ENCODE measurements at regions not wholly inside any gene's neighbourhood (a gene's known extent, or its start where the extent isn't known, plus 50 kb on each side); places are given as distances from the start of the nearest gene placed in this dataset.

DNA sequence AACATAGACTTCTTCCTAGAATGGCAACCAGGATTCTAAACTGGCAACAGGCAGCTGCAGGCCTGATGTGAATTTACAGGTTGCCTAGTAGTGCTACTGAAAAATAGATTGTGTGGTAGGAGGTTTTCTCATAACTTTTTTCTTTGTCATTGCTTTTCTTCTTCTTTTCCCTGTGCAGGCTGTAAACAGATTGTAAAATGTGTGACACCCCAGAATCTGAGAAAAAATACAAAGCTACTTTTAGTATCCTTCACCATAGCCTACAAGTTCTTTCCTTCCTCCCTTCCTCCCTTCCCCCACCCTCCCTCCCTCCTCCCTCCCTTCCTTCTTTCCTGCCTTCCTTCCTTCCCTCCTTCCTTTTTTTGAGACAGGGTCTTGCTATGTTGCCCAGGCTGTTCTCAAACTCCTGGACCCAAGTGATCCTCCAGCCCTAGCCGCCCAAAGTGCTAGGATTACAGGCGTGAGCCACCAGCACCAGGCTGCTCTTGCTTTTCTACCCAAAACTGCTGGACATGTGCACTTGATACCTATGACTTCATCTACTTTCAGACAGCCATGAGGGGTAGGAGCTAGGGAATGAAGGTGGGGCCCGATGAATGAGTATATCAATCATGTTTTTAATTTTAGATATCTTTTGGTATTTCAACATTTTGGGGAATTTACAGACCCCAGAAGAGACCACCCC is 114.2 kb upstream of the EEA1 start:
- no peak for DNase-seq (ENCODE audit: low spot score)

DNA sequence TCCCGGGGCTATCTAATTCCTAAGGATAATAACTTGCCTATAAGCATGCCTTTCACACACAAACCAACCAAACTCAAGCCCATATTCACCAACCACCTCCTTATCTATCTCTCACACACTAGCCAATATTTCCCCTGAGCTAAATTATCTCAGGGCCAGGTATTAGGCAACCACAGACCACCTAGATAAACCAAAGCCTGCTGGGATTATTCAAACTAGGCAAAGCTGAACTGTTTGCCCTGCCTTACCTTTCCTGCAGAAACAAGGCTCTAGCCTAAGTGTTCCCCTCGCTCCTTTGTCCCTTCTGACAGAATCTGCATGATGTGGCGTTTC is 114.7 kb upstream of the EEA1 start:
- no peak for DNase-seq (ENCODE audit: low spot score)

DNA sequence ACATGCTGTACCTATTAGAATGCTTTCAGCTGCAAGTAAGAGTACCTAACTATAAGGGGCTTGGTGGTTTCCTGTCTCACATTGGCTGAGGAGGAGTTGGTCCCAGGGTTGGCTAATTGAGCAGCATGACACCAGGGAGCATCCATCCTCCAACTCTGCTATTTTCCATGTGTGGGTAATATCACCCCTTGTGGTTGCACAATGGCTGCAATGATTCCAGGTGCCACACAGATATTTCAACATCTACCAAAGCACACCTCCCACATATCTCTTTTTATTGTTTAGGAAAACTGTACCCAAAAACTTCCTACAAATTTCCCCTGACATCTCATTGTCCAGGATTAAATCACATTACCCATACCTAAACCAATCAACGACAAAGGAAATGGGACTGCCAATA is 118.0 kb upstream of the EEA1 start:
- DNase-seq (ENCODE audit: low spot score): no peak

DNA sequence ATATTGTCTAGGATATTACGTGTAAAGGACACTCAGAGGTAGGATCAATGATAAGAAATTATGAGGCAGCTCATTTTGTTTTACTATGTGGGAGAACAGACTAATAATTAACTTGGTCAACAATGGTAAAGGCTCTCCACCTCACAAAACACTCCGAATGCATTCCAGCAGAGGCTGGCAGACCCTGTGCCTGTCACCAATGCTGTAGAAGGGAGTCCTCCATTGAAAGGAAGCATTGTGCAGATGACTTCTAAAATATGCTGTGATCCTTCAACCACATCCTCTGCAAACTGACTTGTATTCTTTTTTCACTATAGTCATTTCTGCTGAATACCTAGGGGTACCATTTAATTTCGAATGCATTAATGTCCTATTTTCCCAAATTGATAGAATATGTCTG is 119.6 kb upstream of the EEA1 start:
- DNase-seq (ENCODE audit: low spot score): no peak

DNA sequence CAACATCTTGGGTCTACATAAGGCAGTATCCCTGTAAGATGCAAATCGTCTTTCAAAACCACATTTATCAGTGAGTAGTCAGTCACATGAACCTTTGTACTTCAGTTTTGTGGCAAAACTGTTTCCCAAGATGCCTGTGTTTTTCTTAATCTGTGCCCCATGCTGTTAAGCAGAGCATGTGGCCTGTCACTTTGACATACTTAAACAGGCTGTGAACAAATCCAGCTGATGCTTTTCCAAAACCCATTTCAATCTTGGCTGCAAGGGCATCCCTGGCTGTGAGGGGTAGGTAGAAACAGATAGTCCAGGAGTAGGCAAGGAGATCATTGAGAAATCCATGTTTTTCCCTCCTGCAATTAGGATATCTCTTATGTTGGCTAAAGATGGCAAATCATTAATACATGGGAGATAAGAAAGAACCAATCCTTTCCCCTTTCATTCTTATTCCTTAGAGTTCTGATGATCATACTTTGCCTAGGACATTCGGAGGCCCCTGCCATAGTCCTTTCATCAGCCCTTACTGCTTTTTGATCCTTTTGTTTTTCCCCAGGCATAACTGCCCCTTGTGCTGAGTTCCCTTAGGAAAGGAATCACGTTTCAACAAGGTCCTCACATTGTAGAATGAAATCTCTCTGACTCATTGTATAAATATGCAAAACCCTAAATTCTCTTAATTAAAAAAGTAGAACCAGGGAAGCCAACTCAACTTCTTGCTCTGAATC is 121.1 kb upstream of the EEA1 start:
- no peak for DNase-seq (ENCODE audit: low spot score)

DNA sequence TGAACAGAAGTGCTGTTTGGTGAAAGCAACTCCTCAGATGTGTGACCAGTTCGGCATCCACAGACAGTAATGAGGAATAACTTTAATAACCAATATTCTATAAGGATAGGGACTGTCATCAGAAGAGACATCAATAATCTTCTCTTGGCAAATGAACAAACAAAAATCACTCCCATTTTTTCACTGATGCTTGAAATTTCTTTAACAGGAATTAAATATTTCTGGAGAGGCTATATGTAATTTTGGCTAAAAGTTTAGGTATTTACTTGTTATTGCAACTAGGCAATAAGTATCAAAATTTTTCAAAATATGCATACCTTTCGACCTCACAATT is 121.6 kb upstream of the EEA1 start:
- DNase-seq (ENCODE audit: low spot score): no peak

- DNase-seq (ENCODE audit: low spot score): no peak
Observed at GRCh38 chr12:93054021-93054420, 124.9 kb upstream of the EEA1 start.

DNA sequence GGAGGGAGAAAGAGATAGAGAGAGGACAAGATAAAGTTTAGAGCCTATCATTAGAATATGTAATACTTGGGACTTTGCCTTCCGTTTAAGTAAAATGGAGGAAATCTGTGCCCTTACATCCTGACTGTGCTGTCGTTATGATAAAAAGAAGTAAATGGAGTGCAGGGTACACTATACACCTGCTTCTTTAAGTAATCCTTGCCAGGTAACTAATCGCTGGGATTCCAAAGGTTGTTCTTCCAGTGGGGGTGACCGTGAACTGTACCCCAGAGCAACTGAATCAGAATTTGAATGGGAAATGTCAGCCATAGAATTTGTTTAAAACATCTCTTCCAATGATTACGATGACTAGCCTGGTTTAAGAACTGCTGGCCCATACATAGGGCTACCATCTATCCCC is 126.1 kb upstream of the EEA1 start:
- DNase-seq (ENCODE audit: low spot score): no peak

- DNase-seq (ENCODE audit: low spot score): no peak
Observed at GRCh38 chr12:93056971-93057535, 128.0 kb upstream of the EEA1 start.

- DNase-seq (ENCODE audit: low spot score): no peak
Observed at GRCh38 chr12:93058280-93058679, 129.2 kb upstream of the EEA1 start.

- no peak for DNase-seq (ENCODE audit: low spot score)
Observed at GRCh38 chr12:93059288-93059687, 130.2 kb upstream of the EEA1 start.

DNA sequence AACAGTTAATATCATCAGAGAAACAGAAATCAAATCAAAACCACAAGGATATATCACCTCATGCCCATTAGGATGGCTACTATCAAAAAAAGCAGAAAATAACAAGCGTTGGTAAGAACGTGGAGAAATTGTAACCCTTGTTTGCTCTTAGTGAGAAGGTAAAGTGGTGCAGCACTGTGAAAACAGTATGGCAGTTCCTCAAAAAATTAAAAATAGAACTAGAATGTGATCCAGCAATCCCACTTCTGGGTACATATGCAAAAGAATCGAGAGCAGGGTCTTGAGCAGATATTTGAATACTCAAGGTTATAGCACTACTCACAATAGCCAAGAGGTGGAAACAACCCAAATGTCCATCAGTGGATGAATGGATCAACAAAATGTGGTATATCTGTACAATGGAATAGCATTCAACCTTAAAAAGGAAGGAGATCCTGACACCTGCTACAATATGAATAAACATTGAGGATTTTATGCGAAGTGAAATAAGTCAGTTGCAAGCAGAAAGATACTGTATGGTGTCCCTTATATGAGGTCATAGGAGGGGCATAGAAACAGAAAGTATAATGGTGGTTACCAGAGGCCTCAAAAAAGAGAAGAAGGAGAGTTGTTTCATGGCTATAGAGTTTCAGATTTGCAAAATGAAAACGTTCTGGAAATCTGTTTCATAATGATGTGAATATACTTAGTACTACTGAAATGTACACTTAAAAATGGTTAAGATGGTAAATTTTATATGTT is 131.0 kb upstream of the EEA1 start:
- DNase-seq (ENCODE audit: low spot score): no peak

DNA sequence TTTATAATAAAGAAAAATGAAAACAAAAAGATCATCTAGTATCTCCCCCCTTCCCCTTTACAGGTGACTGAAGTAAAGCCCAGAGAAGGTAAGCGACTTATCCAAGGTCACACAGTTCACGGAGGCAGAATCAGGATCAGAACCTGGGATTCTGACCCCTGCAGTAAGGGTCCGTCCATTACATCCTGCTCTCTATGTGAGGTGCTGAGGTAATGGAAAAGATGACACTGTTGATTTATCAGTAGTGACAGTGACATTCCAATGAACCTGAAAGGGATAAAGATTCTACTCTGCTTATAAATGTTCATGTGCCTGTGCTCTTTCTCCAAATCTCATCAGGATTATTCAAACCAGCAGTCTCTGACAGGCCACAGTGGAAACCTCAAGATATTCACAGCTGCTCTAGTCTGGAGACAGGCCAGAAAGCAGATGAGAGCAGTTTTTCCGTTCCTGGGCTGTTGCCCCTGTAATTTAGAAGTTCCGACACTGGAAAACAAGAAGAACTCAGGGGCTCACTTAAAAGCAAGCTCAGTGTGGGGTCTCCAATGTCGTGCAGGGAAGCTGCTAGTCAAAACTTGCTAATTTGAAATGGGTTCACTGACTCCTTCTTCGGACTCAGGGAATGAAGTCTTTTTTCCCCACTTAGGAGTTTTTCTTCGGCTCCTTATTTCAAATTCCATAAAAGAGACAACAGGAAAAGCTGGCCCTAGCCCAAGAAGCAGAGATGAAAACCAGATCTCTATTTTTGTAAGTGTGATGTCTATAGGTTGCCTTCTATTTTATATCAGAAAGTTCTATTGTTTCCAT is 131.8 kb upstream of the EEA1 start:
- no peak for DNase-seq (ENCODE audit: low spot score)

DNA sequence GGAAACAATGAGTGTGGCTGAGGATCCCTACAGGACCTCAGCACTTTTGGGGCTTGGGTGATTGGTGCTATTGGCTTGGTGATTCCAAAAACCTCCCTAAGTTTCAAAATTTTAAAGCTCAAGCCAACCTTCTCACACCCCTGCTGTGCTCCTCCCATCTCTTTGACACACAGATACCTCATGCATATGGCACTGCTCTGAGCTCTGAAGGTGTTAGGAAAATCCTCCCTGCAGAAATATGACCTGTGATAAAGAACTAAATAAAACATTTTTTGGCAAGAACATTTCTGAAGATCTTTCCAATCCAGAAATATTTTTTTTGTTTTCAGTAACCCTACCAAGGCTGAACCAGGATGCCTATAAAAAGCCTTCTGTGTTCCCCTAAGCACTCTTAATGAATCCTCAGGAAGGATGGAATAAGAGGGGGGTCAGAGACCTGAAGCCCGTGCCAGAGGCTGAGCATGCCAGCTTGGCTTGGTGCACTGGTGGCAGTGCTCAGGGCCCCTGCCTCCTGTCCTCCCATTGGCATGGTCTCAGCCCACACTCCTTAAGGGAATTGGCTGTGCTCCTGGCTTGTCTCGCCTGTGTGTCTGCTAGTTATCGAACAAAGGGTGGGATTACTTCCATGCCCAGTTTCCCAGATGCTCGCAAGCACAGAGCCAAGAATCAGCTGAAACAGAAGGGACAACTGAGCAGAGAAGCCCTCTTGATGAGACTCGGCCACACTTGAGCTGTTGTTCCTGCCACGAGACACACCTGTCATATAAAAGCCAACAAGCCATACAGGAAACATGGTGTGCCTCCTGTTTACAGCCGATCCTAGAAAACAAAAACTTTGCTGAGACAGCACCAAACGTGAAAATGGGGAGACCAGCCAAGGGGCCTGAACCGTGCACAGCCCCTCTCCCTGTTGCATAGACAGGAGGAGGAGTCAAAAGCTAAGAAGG is 132.7 kb upstream of the EEA1 start:
- no peak for DNase-seq (ENCODE audit: low spot score)

DNA sequence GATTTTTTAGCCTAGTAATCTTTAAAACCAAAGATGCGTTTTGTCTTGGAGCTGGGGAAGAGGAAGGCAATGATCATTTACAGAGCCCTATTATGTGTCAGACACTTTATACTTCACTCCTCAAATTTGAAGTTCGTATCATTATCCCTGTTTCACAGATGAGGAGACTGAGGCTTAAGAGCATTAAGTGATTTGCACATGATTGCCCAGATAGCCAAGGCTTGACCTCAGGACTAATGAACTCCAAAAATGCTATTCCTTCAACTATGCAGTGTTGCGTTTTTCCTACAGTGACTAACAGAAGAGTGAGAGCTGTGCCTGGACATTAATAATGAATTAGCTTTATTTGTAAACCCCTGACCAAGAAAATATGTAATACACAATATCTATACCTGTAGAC is 136.8 kb upstream of the EEA1 start:
- DNase-seq (ENCODE audit: low spot score): no peak

GRCh38 chr12:93072340-93072739 is 143.2 kb upstream of the EEA1 start:
- DNase-seq (ENCODE audit: low spot score): no peak

GRCh38 chr12:93073324-93073723 is 144.2 kb upstream of the EEA1 start:
- no peak for DNase-seq (ENCODE audit: low spot score)

GRCh38 chr12:93078059-93078458 is 149.0 kb upstream of the EEA1 start:
- DNase-seq (ENCODE audit: low spot score): no peak

GRCh38 chr12:93078577-93078976 is 149.5 kb upstream of the EEA1 start:
- no peak for DNase-seq (ENCODE audit: low spot score)

- DNase-seq (ENCODE audit: low spot score): no peak
Observed at GRCh38 chr12:93079271-93079670, 150.2 kb upstream of the EEA1 start.

DNA sequence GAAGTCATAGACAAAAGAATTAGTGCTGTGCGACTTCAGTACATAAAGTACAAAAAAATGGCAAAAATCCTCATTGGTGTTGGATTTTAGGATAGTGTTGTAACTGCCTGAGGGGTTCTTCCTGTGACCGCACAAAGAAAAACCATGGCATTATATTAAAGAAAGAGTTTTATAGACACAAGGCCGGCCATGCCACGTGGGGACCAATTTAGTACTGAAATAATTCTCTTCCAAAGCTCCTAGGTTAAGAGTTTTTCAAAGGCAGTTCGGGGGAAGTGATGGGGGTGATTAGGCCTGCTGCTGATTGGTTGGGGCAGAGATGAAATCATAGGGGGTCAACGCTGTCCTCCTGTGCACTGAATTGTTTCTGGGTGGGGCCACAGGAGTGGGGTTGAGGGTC is 150.9 kb upstream of the EEA1 start:
- DNase-seq (ENCODE audit: low spot score): no peak
